ENCODE measurements at regions not wholly inside any gene's neighbourhood (a gene's known extent, or its start where the extent isn't known, plus 50 kb on each side); places are given as distances from the start of the nearest gene placed in this dataset.

- Histone ChIP-seq H3K9ac (ENCODE audit: insufficient read depth, low read depth, low read length) (no peak overlapping the region), H4K20me1 (ENCODE audit: insufficient read depth, low read length) (no peaks in the 10 kb centered on the region), H3K9me3 (ENCODE audit: low read length) (no peaks in the 10 kb centered on the region), H3K79me2 (ENCODE audit: insufficient read depth, low read length) (no peaks in the 10 kb centered on the region), H3K27ac (ENCODE audit: extremely low read length, insufficient read depth, low read length) (no peak overlapping the region), H2AFZ (ENCODE audit: low read length) (no peak overlapping the region), H3K4me1 (ENCODE audit: insufficient read depth, low read length) (peaks cover 9% of the 10 kb centered on the region), H3K36me3 (replicated peaks in 1 of 2; ENCODE audit: control insufficient read depth in 1 of 2, insufficient read depth in 2 of 2, low read length in 2 of 2) (no peaks in the 10 kb centered on the region), H3K27me3 (ENCODE audit: control insufficient read depth in 1 of 2, insufficient read depth in 2 of 2, low read length in 2 of 2) (peaks cover 0 to 15% of the 10 kb centered on the region in 2 experiments; a peak in 3 of 5 replicates), H3K4me2 (ENCODE audit: low read depth, low read length) (no peak overlapping the region), H3K4me3 (replicated peaks in 1 of 3; ENCODE audit: insufficient read depth in 1 of 3, low read depth in 2 of 3, low read length in 3 of 3) (no peak overlapping the region)
- DNase-seq (ENCODE audit: low spot score) (no peak), ATAC-seq (no peak), FAIRE-seq (no peak)
- ChIA-PET CTCF (ENCODE audit: low intra/inter-chr PET ratio, low total read pairs) (no interaction called here), POLR2A (no interaction called here)
- no TSS peak for BruUV-seq (replicated peaks)
- 32% methylated on average over 13 of the region's 17 CpGs for WGBS (ENCODE audit: low lambda C conversion rate)
- no peak for TF ChIP-seq ZNF263 (CRISPR knock-in tag; IDR thresholded peaks at IDR 0.05)
- no peak for TF ChIP-seq THRA (CRISPR knock-in tag; IDR thresholded peaks at IDR 0.05; ENCODE audit: borderline replicate concordance)
- no peak for TF ChIP-seq ZC3H13 (CRISPR knock-in tag; IDR thresholded peaks at IDR 0.05)
- no peak for TF ChIP-seq ZBTB46 (CRISPR knock-in tag; IDR thresholded peaks at IDR 0.05; ENCODE audit: borderline replicate concordance)
- no peak for TF ChIP-seq ZNF547 (CRISPR knock-in tag; IDR thresholded peaks at IDR 0.05)
- TF ChIP-seq PPARG (CRISPR knock-in tag; conservative IDR thresholded peaks at IDR 0.05): no peak
- TF ChIP-seq SETDB1 (CRISPR knock-in tag; IDR thresholded peaks at IDR 0.05; ENCODE audit: borderline replicate concordance): no peak
- no peak for TF ChIP-seq PLSCR1 (CRISPR knock-in tag; IDR thresholded peaks at IDR 0.05; ENCODE audit: borderline replicate concordance)
- no peak for TF ChIP-seq AFF4 (CRISPR knock-in tag; IDR thresholded peaks at IDR 0.05)
- intact Hi-C loops (cut with micrococcal nuclease; ENCODE audit: unreplicated experiment) (no loop called here), in situ Hi-C loops (cut with HindIII; ENCODE audit: extremely low pct_ligation_motif_present, low pct_unique_long_range_greater_than_20kb) (no loop called here)
Observed at GRCh38 chr22:48905206-48905975, 922.3 kb downstream of the BRD1 start.

Measured in HepG2 (cell line).